ENCODE measurements at regions not wholly inside any gene's neighbourhood (a gene's known extent, or its start where the extent isn't known, plus 50 kb on each side); places are given as distances from the start of the nearest gene placed in this dataset.

DNA sequence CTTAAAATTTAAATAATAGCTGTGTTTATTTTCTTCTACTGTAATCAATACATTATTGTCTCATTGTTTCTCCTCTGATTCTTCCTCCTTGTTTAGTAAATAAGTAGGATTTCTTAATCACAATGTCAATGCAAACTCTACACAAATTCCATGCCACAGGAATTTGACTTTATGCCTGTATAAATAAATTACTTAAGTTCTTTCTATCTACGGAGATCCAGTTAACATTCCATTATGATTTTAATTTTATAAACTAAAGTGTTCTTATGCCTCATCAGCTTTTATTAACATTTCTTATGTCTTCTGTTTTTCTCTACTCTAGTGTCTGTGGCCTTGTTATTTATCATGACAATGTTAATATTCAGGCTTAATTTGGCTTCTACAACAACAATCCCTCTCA, 1169.2 kb downstream of the GRIK2 start:
- no peak for TF ChIP-seq POLR2A (IDR thresholded peaks at IDR 0.05)
- TF ChIP-seq, protein P1, sequence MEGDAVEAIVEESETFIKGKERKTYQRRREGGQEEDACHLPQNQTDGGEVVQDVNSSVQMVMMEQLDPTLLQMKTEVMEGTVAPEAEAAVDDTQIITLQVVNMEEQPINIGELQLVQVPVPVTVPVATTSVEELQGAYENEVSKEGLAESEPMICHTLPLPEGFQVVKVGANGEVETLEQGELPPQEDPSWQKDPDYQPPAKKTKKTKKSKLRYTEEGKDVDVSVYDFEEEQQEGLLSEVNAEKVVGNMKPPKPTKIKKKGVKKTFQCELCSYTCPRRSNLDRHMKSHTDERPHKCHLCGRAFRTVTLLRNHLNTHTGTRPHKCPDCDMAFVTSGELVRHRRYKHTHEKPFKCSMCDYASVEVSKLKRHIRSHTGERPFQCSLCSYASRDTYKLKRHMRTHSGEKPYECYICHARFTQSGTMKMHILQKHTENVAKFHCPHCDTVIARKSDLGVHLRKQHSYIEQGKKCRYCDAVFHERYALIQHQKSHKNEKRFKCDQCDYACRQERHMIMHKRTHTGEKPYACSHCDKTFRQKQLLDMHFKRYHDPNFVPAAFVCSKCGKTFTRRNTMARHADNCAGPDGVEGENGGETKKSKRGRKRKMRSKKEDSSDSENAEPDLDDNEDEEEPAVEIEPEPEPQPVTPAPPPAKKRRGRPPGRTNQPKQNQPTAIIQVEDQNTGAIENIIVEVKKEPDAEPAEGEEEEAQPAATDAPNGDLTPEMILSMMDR (IDR thresholded peaks at IDR 0.05) = no peak
- no peak for TF ChIP-seq POLR2AphosphoS5 (IDR thresholded peaks at IDR 0.05)
- TF ChIP-seq EP300 (IDR thresholded peaks at IDR 0.05) = no peak
